Endothelial cell (in vitro differentiated cells): ENCODE measurements at regions not wholly inside any gene's neighbourhood (a gene's known extent, or its start where the extent isn't known, plus 50 kb on each side); places are given as distances from the start of the nearest gene placed in this dataset.

Source experiments
- DNase-seq: peaks from one replicate; pipeline ENCODE4 v3.0.0; 2021; ENCODE audit warnings: low spot score
- H3K27ac Mint-ChIP-seq: one replicate; pipeline ENCODE4 v1.8.0; 2021; ENCODE audit warnings: mixed read lengths, inconsistent platforms; ENCODE audit not compliant: unreplicated experiment
- H3K27me3 Mint-ChIP-seq: one replicate; pipeline ENCODE4 v1.8.0; 2021; ENCODE audit warnings: mild to moderate bottlenecking, moderate library complexity, mixed read lengths, inconsistent platforms; ENCODE audit not compliant: unreplicated experiment
- H3K36me3 Mint-ChIP-seq: one replicate; pipeline ENCODE4 v1.8.0; 2021; ENCODE audit warnings: mild to moderate bottlenecking, low read depth, mixed read lengths, inconsistent platforms; ENCODE audit not compliant: unreplicated experiment
- H3K4me1 Mint-ChIP-seq: one replicate; pipeline ENCODE4 v1.8.0; 2021; ENCODE audit warnings: mild to moderate bottlenecking, mixed read lengths, inconsistent platforms; ENCODE audit not compliant: unreplicated experiment
- H3K4me3 Mint-ChIP-seq: one replicate; pipeline ENCODE4 v1.8.0; 2021; ENCODE audit warnings: mild to moderate bottlenecking, mixed read lengths, inconsistent platforms; ENCODE audit not compliant: unreplicated experiment
- H3K9me3 Mint-ChIP-seq: one replicate; pipeline ENCODE4 v1.8.0; 2021; ENCODE audit warnings: mixed read lengths, inconsistent platforms; ENCODE audit not compliant: unreplicated experiment
- CTCF ChIP-seq: fragments of 200-600 bp; sonication (generic); IDR thresholded peaks from one replicate; pipeline ENCODE4 v1.5.0; 2021; ENCODE audit warnings: antibody characterized with exemption; ENCODE audit not compliant: unreplicated experiment

GRCh38 chr9:4380406-4380805 lies 80.5 kb upstream of the GLIS3 start:
- no peak for DNase-seq
- Mint-ChIP-seq H3K4me1 (no peaks in the 10 kb centered on the region), H3K27me3 (peaks cover 1% of the 10 kb centered on the region), H3K4me3 (no peak overlapping the region), H3K27ac (no peak overlapping the region), H3K9me3 (no peaks in the 10 kb centered on the region), H3K36me3 (no peaks in the 10 kb centered on the region)
- no peak for TF ChIP-seq CTCF

- Mint-ChIP-seq H3K36me3 (no peaks in the 10 kb centered on the region), H3K4me1 (no peaks in the 10 kb centered on the region), H3K4me3 (no peak overlapping the region), H3K27ac (no peak overlapping the region), H3K9me3 (no peaks in the 10 kb centered on the region), H3K27me3 (peaks cover 1% of the 10 kb centered on the region)
- TF ChIP-seq CTCF: no peak
- no peak for DNase-seq
Observed at GRCh38 chr9:4375424-4376200, 75.7 kb upstream of the GLIS3 start.

- no peaks in the 10 kb centered on the region for H3K4me1 Mint-ChIP-seq
- no peak overlapping the region for H3K4me3 Mint-ChIP-seq
- H3K27me3 Mint-ChIP-seq: peaks cover 1% of the 10 kb centered on the region
- no peaks in the 10 kb centered on the region for H3K36me3 Mint-ChIP-seq
- DNase-seq: no peak
- no peak overlapping the region for H3K27ac Mint-ChIP-seq
- no peak for TF ChIP-seq CTCF
- H3K9me3 Mint-ChIP-seq: no peaks in the 10 kb centered on the region
Observed at GRCh38 chr9:4371108-4371507, 71.2 kb upstream of the GLIS3 start.

- no peaks in the 10 kb centered on the region for H3K4me1 Mint-ChIP-seq
- no peak overlapping the region for H3K27ac Mint-ChIP-seq
- no peak for TF ChIP-seq CTCF
Observed at GRCh38 chr9:4370501-4370900, 70.6 kb upstream of the GLIS3 start.

GRCh38 chr9:4366591-4367330 lies 66.9 kb upstream of the GLIS3 start:
- Mint-ChIP-seq H3K4me1 (no peaks in the 10 kb centered on the region), H3K36me3 (no peaks in the 10 kb centered on the region), H3K9me3 (no peaks in the 10 kb centered on the region), H3K4me3 (no peak overlapping the region), H3K27ac (no peak overlapping the region), H3K27me3 (peaks cover 2% of the 10 kb centered on the region)
- TF ChIP-seq CTCF: peak; percentile 78
- DNase-seq: peak; percentile 42

More at GRCh38 chr9:4370501-4370900, 70.6 kb upstream of the GLIS3 start:
- no peak for DNase-seq
- Mint-ChIP-seq H3K4me3 (no peak overlapping the region), H3K36me3 (no peaks in the 10 kb centered on the region), H3K27me3 (peaks cover 1% of the 10 kb centered on the region), H3K9me3 (no peaks in the 10 kb centered on the region)
